GM21737 (cell line): ENCODE measurements at regions not wholly inside any gene's neighbourhood (a gene's known extent, or its start where the extent isn't known, plus 50 kb on each side); places are given as distances from the start of the nearest gene placed in this dataset.
"Not testable (repeated sequence)": the region's sequence is repeated elsewhere in the genome, so short reads cannot be mapped to it uniquely, and the experiment has no call there.

Source experiments
- ATAC-seq: cut with Tn5 transposase; IDR thresholded peaks from one replicate; pipeline ENCODE4 v1.9.1; 2021; ENCODE audit warnings: mild to moderate bottlenecking, moderate library complexity; ENCODE audit not compliant: unreplicated experiment

GRCh38 chr2:18266699-18267098 is 293.8 kb downstream of the RDH14 start:
- ATAC-seq = not testable (repeated sequence)

- no peak for ATAC-seq
These were observed 294.6 kb downstream of the RDH14 start for GRCh38 chr2:18265614-18266586.

DNA sequence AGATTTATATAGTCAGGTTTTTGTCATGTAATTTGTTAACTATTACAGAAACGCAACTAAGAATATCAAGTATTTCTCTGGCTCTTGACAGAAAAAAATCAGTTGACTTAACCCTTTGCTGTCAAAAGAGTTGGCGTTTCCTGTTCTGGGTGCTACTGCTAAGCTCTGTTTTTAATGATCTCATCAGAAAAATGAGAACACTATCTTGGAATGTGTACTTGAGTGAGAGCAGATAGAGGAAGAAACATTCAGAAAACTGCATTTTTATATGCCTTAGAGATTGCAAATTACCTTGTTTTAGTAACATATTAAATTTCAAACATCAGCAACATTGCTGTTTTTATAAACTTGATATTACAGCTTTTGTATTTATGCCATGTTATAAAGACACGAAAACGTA is 297.9 kb downstream of the RDH14 start:
- ATAC-seq = no peak

DNA sequence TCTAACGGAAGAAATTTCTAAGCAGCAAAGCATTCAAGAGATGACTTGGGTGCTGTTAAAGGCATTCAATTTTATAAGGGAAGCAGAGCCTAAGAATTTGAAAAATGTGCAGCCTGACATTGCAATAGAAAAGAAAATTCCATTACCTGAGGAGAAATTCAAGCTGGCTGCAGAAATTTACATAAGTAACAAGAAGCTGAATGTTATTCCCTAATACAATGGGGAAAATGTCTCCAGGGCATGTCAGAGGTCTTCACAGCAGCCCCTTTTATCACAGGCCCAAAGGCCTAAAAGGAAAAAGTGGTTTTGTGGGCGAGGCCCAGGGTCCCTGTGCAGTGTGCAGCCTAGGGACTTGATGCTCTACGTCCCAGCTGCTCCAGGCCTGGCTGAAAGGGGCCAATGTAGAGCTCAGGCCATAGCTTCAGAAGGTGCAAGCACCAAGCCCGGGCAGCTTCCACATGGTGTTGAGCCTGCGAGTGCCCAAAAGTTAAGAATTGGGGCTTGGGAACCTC is 306.7 kb downstream of the RDH14 start:
- ATAC-seq = no peak

DNA sequence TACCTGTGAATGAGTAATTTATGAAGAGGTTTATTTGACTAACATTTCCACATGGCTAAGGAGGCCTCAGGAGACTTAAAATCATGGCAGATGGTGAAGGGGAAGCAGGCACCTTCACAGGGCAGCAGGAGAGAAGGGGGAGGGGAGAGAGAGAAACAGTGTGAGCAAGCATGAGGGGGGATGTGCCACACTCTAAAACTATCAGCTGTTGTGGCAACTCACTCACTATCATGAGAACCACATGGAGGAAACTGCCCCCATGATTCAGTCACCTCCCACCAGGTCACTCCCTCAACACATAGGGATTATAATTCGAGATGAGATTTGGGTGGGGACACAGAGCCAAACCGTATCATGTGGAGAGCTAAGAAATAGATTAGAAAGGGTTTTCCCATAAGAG is 309.0 kb downstream of the RDH14 start:
- ATAC-seq = no peak

- ATAC-seq = no peak
These were observed 313.0 kb downstream of the RDH14 start for GRCh38 chr2:18247282-18248110.

DNA sequence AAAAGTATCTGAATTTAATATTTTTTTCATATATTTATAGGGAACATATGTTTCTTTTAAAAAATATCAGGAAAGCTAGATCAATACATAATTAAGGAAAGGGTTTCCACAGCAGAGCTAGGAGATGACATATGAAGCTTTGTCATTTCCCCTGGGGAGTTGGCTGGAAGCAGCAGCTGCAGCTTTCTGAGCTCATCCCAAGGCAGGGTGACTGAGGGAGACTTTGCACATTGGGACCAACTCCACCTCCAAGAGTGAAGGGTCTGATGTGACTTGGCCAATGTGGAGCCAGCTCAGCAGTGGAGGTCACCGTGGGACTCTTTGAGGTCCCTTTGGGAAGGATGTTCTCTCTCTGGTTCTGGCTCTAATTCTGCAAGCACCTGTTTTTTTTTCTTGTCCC is 315.1 kb downstream of the RDH14 start:
- ATAC-seq = no peak

- no peak for ATAC-seq
These were observed 315.6 kb downstream of the RDH14 start for GRCh38 chr2:18244845-18245244.

- no peak for ATAC-seq
These were observed 316.6 kb downstream of the RDH14 start for GRCh38 chr2:18243816-18244215.

DNA sequence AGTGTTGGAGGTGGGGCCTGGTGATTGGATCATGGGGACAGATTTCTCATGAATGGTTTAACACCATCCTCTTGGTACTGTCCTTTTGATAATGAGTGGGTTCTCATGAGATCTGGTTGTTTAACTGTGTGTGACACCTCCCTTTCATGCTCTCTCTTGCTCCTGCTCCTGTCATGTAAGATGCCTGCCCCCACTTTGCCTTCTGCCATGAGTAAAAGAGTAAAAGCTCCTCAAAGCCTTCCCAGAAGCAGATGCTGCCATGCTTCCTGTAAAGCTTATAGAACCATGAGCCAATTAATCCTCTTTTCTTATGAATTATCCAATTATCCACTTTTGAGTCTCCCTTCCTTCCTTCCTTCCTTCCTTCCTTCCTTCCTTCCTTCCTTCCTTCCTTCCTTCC is 317.7 kb downstream of the RDH14 start:
- ATAC-seq = no peak

GRCh38 chr2:18238209-18238608 is 322.2 kb downstream of the RDH14 start:
- ATAC-seq = no peak

DNA sequence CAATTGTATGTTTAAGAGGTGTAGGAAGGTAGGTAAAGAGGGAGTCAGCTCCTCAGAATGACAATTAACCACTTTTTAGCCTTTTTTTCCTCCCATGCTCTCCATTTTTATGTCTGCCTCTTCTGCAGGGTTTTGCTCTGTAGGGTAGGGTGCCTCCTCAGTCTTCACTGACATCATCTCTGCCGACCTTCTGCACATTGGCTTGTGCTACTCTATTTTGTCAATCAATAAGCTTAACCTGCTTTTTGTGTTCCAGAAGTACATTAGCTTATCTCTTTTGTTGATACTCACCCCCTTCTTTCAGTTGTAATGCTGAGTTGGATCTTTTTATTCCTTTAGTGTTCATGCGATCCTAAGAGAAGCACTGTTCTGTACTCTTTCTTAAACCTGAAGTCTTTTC is 323.2 kb downstream of the RDH14 start:
- no peak for ATAC-seq

- ATAC-seq = no peak
These were observed 327.6 kb downstream of the RDH14 start for GRCh38 chr2:18232731-18233438.

- no peak for ATAC-seq
These were observed 329.8 kb downstream of the RDH14 start for GRCh38 chr2:18230668-18231067.

GRCh38 chr2:18219676-18220075 is 340.8 kb downstream of the RDH14 start:
- ATAC-seq = no peak

DNA sequence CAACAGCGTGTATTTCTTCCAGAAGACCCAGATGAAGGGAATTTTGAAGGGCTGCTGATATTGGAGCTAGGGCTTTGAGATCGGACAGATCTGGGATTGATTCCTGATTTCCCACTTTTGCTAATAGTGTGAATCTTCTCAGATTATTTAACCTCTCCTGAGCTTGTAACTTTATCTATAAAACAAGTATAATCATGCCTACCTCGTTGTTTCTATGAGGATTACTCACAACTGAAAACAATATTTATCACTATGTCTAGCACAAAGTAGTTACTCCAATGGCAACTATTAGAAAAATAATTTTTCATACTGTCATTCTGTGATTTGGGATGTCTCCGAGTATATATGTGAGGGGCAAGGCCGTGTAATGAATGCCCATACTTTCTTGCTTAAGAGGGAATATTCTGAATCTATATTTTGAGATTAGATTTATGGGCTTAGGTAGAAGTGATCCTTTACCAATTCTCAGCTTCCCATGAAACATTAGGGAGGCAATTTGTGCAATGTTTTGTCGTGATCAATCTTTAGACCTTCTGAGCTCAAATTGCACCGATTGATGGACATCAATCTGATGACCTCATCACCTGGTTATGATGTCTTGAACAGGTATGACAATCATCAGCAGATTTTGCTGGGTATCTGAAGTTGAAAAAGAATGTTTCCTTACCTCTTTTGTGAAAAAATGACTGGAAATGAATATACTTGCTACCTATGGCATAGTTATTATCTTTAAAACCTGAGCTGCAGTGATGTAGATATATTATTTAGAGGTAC is 339.9 kb downstream of the KCNS3 start:
- ATAC-seq = no peak

DNA sequence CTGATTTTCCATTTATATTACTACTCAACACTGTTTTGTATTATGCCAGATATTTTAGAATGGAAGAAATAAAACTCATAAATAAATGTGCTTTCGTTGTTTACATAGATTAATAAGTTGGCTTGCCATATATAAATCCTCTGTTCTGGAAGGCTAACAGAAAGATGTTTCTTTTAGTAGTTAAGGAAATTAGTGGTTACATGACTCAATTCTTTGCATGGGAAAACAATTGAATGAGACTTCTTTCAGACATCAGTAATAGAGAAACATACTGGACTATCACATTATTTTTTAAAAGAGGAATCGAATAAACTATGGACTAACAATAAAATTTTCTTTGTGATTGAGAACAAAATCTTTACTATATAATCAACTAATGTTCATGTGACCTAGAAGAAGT is 336.5 kb downstream of the KCNS3 start:
- ATAC-seq = no peak

DNA sequence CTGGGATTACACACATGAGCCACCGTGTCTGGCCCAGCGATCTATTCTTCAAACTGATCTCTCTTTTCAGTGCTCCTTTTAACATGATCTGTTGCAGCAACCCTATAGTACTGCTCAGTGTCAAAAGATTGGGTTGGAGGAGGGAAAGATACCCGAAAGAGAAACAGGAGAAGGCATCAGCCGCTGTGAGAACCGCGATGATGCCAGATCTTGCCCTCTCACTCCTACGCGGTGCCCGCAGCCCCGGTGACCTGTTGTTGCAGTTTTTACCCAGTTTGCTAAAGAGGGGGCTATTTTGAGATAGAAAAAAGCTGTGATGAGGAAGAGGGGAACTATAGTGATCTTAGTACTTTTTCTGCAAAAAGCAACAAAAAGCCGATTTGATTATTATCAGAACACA is 335.5 kb downstream of the KCNS3 start:
- ATAC-seq = no peak

DNA sequence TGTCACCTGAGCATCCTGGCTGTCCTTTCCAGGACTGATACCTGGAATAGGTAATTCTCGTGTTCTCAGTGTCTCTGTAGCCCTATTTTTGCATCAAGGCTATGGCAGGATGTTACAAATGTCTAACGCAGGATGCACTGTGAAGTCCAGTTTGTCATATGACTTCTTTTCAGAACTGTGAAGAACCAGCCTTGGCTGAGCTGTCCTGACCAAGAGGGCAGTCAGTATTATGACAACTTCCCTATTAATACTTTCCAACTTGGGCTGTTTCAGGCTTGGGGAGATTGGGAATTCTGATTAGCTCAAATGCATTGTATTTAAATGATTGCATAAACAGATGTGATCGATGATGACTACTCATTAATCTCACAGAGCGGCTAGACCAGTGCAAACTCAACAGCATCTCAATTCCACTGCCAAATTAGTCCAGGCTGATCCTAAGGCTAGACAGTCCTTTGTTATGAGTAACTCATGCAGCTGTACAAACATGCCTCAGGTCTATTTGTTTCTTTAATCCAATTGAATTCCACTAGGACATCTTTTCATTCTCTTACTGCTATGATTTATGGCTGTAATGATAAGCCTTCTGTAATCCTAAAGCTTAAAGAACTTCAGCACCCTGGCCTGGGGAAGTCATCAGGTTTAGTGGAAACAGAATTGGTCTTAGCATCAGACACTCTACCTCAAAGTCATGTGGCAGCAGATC is 331.6 kb downstream of the KCNS3 start:
- no peak for ATAC-seq

DNA sequence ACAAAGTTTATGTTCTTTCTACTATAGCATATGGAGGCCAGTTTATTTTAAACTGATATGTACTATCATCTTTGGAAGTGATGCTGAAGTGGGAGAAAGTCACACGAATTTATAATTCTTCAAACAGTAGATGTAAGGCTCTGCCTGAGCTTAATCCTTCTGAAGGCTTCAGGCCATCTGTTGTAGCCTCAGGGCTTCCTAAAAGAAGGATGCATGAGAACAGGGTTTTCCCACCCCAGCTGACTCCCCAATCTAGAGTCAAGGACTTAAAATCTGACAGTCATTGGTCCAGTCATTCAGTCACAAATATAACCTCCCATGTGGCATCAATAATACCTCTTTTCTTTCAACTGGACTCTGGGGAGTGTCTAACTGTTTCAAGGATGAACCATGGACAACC is 330.5 kb downstream of the KCNS3 start:
- no peak for ATAC-seq
